ENCODE measurements at regions not wholly inside any gene's neighbourhood (a gene's known extent, or its start where the extent isn't known, plus 50 kb on each side); places are given as distances from the start of the nearest gene placed in this dataset.
"Not testable (repeated sequence)": the region's sequence is repeated elsewhere in the genome, so short reads cannot be mapped to it uniquely, and the experiment has no call there.

GRCh38 chr7:19284596-19285300, 139.5 kb upstream of the FERD3L start:
- H3K27me3 ChIP-seq (ENCODE audit: low read length): no peaks in the 10 kb centered on the region
- H3K27ac ChIP-seq (ENCODE audit: low read depth, low read length): no peak overlapping the region
- no peak overlapping the region for H3K4me3 ChIP-seq (ENCODE audit: insufficient read depth, low read length, poor library complexity, severe bottlenecking)
- no peaks in the 10 kb centered on the region for H3K9me2 ChIP-seq (replicated peaks; ENCODE audit: insufficient read depth, low read length)
- no peaks in the 10 kb centered on the region for H4K20me1 ChIP-seq (ENCODE audit: low read depth, low read length)
- no peaks in the 10 kb centered on the region for H3K79me2 ChIP-seq (ENCODE audit: insufficient read depth, low read length)
- TF ChIP-seq CTCF (IDR thresholded peaks at IDR 0.05; ENCODE audit: insufficient read depth, low read length, poor library complexity, severe bottlenecking): no peak
- no peak for TF ChIP-seq EZH2phosphoT487 (conservative IDR thresholded peaks at IDR 0.05; ENCODE audit: low read length)
- H3F3A ChIP-seq (ENCODE audit: insufficient read depth): no peaks in the 10 kb centered on the region
- no peaks in the 10 kb centered on the region for H3K9me3 ChIP-seq (ENCODE audit: insufficient read depth, low read length)
- H3K9ac ChIP-seq (ENCODE audit: low read length): no peak overlapping the region
- no peak overlapping the region for H2AFZ ChIP-seq (ENCODE audit: low read depth, low read length, severe bottlenecking)
- no peaks in the 10 kb centered on the region for H3K36me3 ChIP-seq (ENCODE audit: low read length)
- no peak overlapping the region for H3K4me2 ChIP-seq (ENCODE audit: low read depth, low read length, poor library complexity, severe bottlenecking)

- TF ChIP-seq EZH2phosphoT487 (conservative IDR thresholded peaks at IDR 0.05; ENCODE audit: low read length): no peak
- H4K20me1 ChIP-seq (ENCODE audit: low read depth, low read length): no peaks in the 10 kb centered on the region
- no peak overlapping the region for H3K4me3 ChIP-seq (ENCODE audit: insufficient read depth, low read length, poor library complexity, severe bottlenecking)
- H2AFZ ChIP-seq (ENCODE audit: low read depth, low read length, severe bottlenecking): no peak overlapping the region
- H3K27ac ChIP-seq (ENCODE audit: low read depth, low read length): no peak overlapping the region
- no peaks in the 10 kb centered on the region for H3K9me3 ChIP-seq (ENCODE audit: insufficient read depth, low read length)
- H3K27me3 ChIP-seq (ENCODE audit: low read length): no peaks in the 10 kb centered on the region
- no peaks in the 10 kb centered on the region for H3F3A ChIP-seq (ENCODE audit: insufficient read depth)
- H3K36me3 ChIP-seq (ENCODE audit: low read length): no peaks in the 10 kb centered on the region
- no peak overlapping the region for H3K4me2 ChIP-seq (ENCODE audit: low read depth, low read length, poor library complexity, severe bottlenecking)
- no peak overlapping the region for H3K9ac ChIP-seq (ENCODE audit: low read length)
- H3K9me2 ChIP-seq (replicated peaks; ENCODE audit: insufficient read depth, low read length): no peaks in the 10 kb centered on the region
- no peaks in the 10 kb centered on the region for H3K79me2 ChIP-seq (ENCODE audit: insufficient read depth, low read length)
These were observed 138.9 kb upstream of the FERD3L start for GRCh38 chr7:19284136-19284535.

DNA sequence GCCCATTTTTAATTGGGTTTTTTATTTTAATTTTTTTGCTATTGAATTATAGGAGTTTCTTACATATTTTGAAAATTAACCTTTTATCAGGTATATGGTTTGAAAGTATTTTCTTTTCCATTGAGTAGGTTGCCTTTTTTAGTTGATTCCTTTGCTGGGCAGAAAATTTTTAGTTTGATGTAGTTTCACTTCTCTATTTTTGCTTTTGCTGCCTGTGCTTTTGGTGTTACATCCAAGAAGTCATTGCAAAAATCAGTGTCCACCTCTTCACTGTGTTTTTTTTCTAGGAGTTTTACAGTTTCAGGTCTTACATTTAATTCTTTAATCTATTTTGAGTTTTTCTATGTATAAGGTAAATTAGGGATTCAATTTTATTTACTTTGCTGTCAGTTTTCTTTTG, 129.8 kb upstream of the FERD3L start:
- TF ChIP-seq CTCF (IDR thresholded peaks at IDR 0.05; ENCODE audit: insufficient read depth, low read length, poor library complexity, severe bottlenecking) (no peak), EZH2phosphoT487 (conservative IDR thresholded peaks at IDR 0.05; ENCODE audit: low read length) (no peak)
- no peak overlapping the region for H3K9ac ChIP-seq (ENCODE audit: low read length)

GRCh38 chr7:19272329-19272728, 127.1 kb upstream of the FERD3L start:
- H3K79me2 ChIP-seq (ENCODE audit: insufficient read depth, low read length); H3K9me2 ChIP-seq (replicated peaks; ENCODE audit: insufficient read depth, low read length); H2AFZ ChIP-seq (ENCODE audit: low read depth, low read length, severe bottlenecking); H3K4me2 ChIP-seq (ENCODE audit: low read depth, low read length, poor library complexity, severe bottlenecking); H3K36me3 ChIP-seq (ENCODE audit: low read length); H3K4me3 ChIP-seq (ENCODE audit: insufficient read depth, low read length, poor library complexity, severe bottlenecking); H3K27ac ChIP-seq (ENCODE audit: low read depth, low read length); H3K9me3 ChIP-seq (ENCODE audit: insufficient read depth, low read length); H3K27me3 ChIP-seq (ENCODE audit: low read length); H3K9ac ChIP-seq (ENCODE audit: low read length); H3F3A ChIP-seq (ENCODE audit: insufficient read depth); H4K20me1 ChIP-seq (ENCODE audit: low read depth, low read length): not testable (repeated sequence)

More for the DNA sequence above, 129.8 kb upstream of the FERD3L start:
- Histone ChIP-seq H3F3A (ENCODE audit: insufficient read depth) (no peaks in the 10 kb centered on the region), H3K9me3 (ENCODE audit: insufficient read depth, low read length) (no peaks in the 10 kb centered on the region), H3K4me3 (ENCODE audit: insufficient read depth, low read length, poor library complexity, severe bottlenecking) (no peak overlapping the region), H3K79me2 (ENCODE audit: insufficient read depth, low read length) (no peaks in the 10 kb centered on the region), H4K20me1 (ENCODE audit: low read depth, low read length) (no peaks in the 10 kb centered on the region), H3K4me2 (ENCODE audit: low read depth, low read length, poor library complexity, severe bottlenecking) (no peak overlapping the region), H3K9me2 (replicated peaks; ENCODE audit: insufficient read depth, low read length) (no peaks in the 10 kb centered on the region), H2AFZ (ENCODE audit: low read depth, low read length, severe bottlenecking) (no peak overlapping the region), H3K27me3 (ENCODE audit: low read length) (no peaks in the 10 kb centered on the region), H3K36me3 (ENCODE audit: low read length) (no peaks in the 10 kb centered on the region), H3K27ac (ENCODE audit: low read depth, low read length) (no peak overlapping the region)
